HAP-1 (cell line): ENCODE measurements at regions not wholly inside any gene's neighbourhood (a gene's known extent, or its start where the extent isn't known, plus 50 kb on each side); places are given as distances from the start of the nearest gene placed in this dataset.
A peak's percentile ranks its signal among the peaks of the same experiment; 100 is the strongest.

Source experiments
- DNase-seq, 2 experiments: peaks; one replicate each; pipeline ENCODE4 v3.0.0-alpha.2; 2016 to 2020; ENCODE audit warnings: low spot score in 2 of 2
- H3K27me3 ChIP-seq: fragments of 250-450 bp; sonication (Bioruptor Pico); 2 replicates; pipeline ENCODE4 v1.5.1; 2020; ENCODE audit warnings: low read depth, mild to moderate bottlenecking, moderate library complexity
- H3K36me3 ChIP-seq: fragments of 250-450 bp; sonication (Bioruptor Pico); replicated peaks from 2 replicates; pipeline ENCODE4 v1.5.1; 2020; ENCODE audit warnings: mild to moderate bottlenecking
- H3K4me1 ChIP-seq: fragments of 250-450 bp; sonication (Bioruptor Pico); 2 replicates; pipeline ENCODE4 v1.5.1; 2020; ENCODE audit warnings: mild to moderate bottlenecking
- H3K4me3 ChIP-seq: fragments of 250-450 bp; sonication (Bioruptor Pico); 2 replicates; pipeline ENCODE4 v1.5.1; 2020; ENCODE audit warnings: mild to moderate bottlenecking, moderate library complexity
- H3K9me3 ChIP-seq: fragments of 250-450 bp; sonication (Bioruptor Pico); 2 replicates; pipeline ENCODE4 v1.5.1; 2020; ENCODE audit warnings: mild to moderate bottlenecking, moderate library complexity
- in situ Hi-C: fragments of 300-500 bp; cut with MboI; formaldehyde crosslinking; loops from 3 replicates; pipeline ENCODE4 v1.14.3; 2020; ENCODE audit warnings: low sequenced_read_pairs, inconsistent platforms, mixed read lengths

GRCh38 chr2:18446715-18447114, 113.7 kb downstream of the RDH14 start:
- in situ Hi-C loops: no loop called here
- H3K9me3 ChIP-seq: no peaks in the 10 kb centered on the region
- no peak for DNase-seq
- H3K4me3 ChIP-seq: no peak overlapping the region
- no peaks in the 10 kb centered on the region for H3K4me1 ChIP-seq
- H3K36me3 ChIP-seq: no peaks in the 10 kb centered on the region
- peaks cover 4% of the 10 kb centered on the region; the same call in 1 of the 2 replicates for H3K27me3 ChIP-seq

- in situ Hi-C loops: no loop called here
Observed at GRCh38 chr2:18445433-18446320, 114.8 kb downstream of the RDH14 start.

GRCh38 chr2:18444806-18445205, 115.6 kb downstream of the RDH14 start:
- Histone ChIP-seq H3K36me3 (no peaks in the 10 kb centered on the region), H3K4me1 (no peaks in the 10 kb centered on the region), H3K9me3 (no peaks in the 10 kb centered on the region), H3K27me3 (peaks cover 4% of the 10 kb centered on the region; the same call in 1 of the 2 replicates), H3K4me3 (no peak overlapping the region)
- DNase-seq: no peak
- in situ Hi-C loops: no loop called here

More at GRCh38 chr2:18445433-18446320, 114.8 kb downstream of the RDH14 start:
- no peak overlapping the region for H3K4me3 ChIP-seq
- no peaks in the 10 kb centered on the region for H3K9me3 ChIP-seq
- no peaks in the 10 kb centered on the region for H3K36me3 ChIP-seq
- H3K4me1 ChIP-seq: no peaks in the 10 kb centered on the region
- DNase-seq: no peak
- H3K27me3 ChIP-seq: peaks cover 4% of the 10 kb centered on the region; the same call in 1 of the 2 replicates

- Histone ChIP-seq H3K27me3 (no peaks in the 10 kb centered on the region; the same call in 1 of the 2 replicates), H3K36me3 (no peaks in the 10 kb centered on the region), H3K4me3 (no peak overlapping the region), H3K4me1 (no peaks in the 10 kb centered on the region), H3K9me3 (no peaks in the 10 kb centered on the region)
- no peak for DNase-seq
- in situ Hi-C loops: no loop called here
Observed at GRCh38 chr2:18441583-18441982, 118.9 kb downstream of the RDH14 start.

GRCh38 chr2:18440777-18441176, 119.7 kb downstream of the RDH14 start:
- no peak for DNase-seq
- Histone ChIP-seq H3K27me3 (no peaks in the 10 kb centered on the region; the same call in 1 of the 2 replicates), H3K36me3 (no peaks in the 10 kb centered on the region), H3K9me3 (no peaks in the 10 kb centered on the region), H3K4me3 (no peak overlapping the region), H3K4me1 (no peaks in the 10 kb centered on the region)
- in situ Hi-C loops: no loop called here

GRCh38 chr2:18440141-18440661, 120.3 kb downstream of the RDH14 start:
- in situ Hi-C loops: no loop called here
- Histone ChIP-seq H3K4me3 (no peak overlapping the region), H3K4me1 (no peaks in the 10 kb centered on the region), H3K27me3 (no peaks in the 10 kb centered on the region; the same call in 1 of the 2 replicates), H3K36me3 (no peaks in the 10 kb centered on the region), H3K9me3 (no peaks in the 10 kb centered on the region)
- no peak for DNase-seq

GRCh38 chr2:18439716-18440115, 120.7 kb downstream of the RDH14 start:
- H3K27me3 ChIP-seq: no peaks in the 10 kb centered on the region; the same call in 1 of the 2 replicates
- no peaks in the 10 kb centered on the region for H3K36me3 ChIP-seq
- in situ Hi-C loops: loop anchor here (10.0 kb wide), 1 partner anchor 1425 kb away; no protein-coding TSS in a partner anchor
- H3K9me3 ChIP-seq: no peaks in the 10 kb centered on the region
- DNase-seq: no peak
- H3K4me1 ChIP-seq: no peaks in the 10 kb centered on the region
- no peak overlapping the region for H3K4me3 ChIP-seq

GRCh38 chr2:18437909-18438308, 122.5 kb downstream of the RDH14 start:
- DNase-seq: no peak
- Histone ChIP-seq H3K27me3 (no peaks in the 10 kb centered on the region; the same call in 1 of the 2 replicates), H3K4me3 (no peak overlapping the region), H3K36me3 (no peaks in the 10 kb centered on the region), H3K4me1 (no peaks in the 10 kb centered on the region), H3K9me3 (no peaks in the 10 kb centered on the region)
- in situ Hi-C loops: loop anchor here (10.0 kb wide), 1 partner anchor 1427 kb away; no protein-coding TSS in a partner anchor

- in situ Hi-C loops: loop anchor here (10.0 kb wide), 1 partner anchor 1428 kb away; no protein-coding TSS in a partner anchor
- no peaks in the 10 kb centered on the region for H3K4me1 ChIP-seq
Observed at GRCh38 chr2:18436503-18437005, 123.9 kb downstream of the RDH14 start.

GRCh38 chr2:18435426-18436037, 124.9 kb downstream of the RDH14 start:
- H3K27me3 ChIP-seq: no peaks in the 10 kb centered on the region; the same call in 1 of the 2 replicates
- H3K4me3 ChIP-seq: no peak overlapping the region
- H3K36me3 ChIP-seq: no peaks in the 10 kb centered on the region
- peak; percentile 20 to 55 for DNase-seq
- in situ Hi-C loops: loop anchor here (10.0 kb wide), 1 partner anchor 1429 kb away; no protein-coding TSS in a partner anchor
- no peaks in the 10 kb centered on the region for H3K9me3 ChIP-seq
- H3K4me1 ChIP-seq: peaks cover 3% of the 10 kb centered on the region; the same call in 1 of the 2 replicates

More at GRCh38 chr2:18436503-18437005, 123.9 kb downstream of the RDH14 start:
- DNase-seq: no peak
- Histone ChIP-seq H3K36me3 (no peaks in the 10 kb centered on the region), H3K4me3 (no peak overlapping the region), H3K27me3 (no peaks in the 10 kb centered on the region; the same call in 1 of the 2 replicates), H3K9me3 (no peaks in the 10 kb centered on the region)

GRCh38 chr2:18433872-18434271, 126.6 kb downstream of the RDH14 start:
- no peak overlapping the region for H3K4me3 ChIP-seq
- DNase-seq: no peak
- H3K27me3 ChIP-seq: no peaks in the 10 kb centered on the region
- H3K9me3 ChIP-seq: no peaks in the 10 kb centered on the region
- H3K4me1 ChIP-seq: peaks cover 3% of the 10 kb centered on the region; the same call in 1 of the 2 replicates
- in situ Hi-C loops: loop anchor here (10.0 kb wide), 1 partner anchor 1431 kb away; no protein-coding TSS in a partner anchor
- no peaks in the 10 kb centered on the region for H3K36me3 ChIP-seq

- Histone ChIP-seq H3K4me3 (no peak overlapping the region), H3K4me1 (peaks cover 3% of the 10 kb centered on the region; the same call in 1 of the 2 replicates), H3K27me3 (no peaks in the 10 kb centered on the region), H3K36me3 (no peaks in the 10 kb centered on the region), H3K9me3 (no peaks in the 10 kb centered on the region)
- no peak for DNase-seq
- in situ Hi-C loops: loop anchor here (10.0 kb wide), 1 partner anchor 1432 kb away; no protein-coding TSS in a partner anchor
Observed at GRCh38 chr2:18432999-18433398, 127.5 kb downstream of the RDH14 start.
